ENCODE measurements at regions not wholly inside any gene's neighbourhood (a gene's known extent, or its start where the extent isn't known, plus 50 kb on each side); places are given as distances from the start of the nearest gene placed in this dataset.

DNA sequence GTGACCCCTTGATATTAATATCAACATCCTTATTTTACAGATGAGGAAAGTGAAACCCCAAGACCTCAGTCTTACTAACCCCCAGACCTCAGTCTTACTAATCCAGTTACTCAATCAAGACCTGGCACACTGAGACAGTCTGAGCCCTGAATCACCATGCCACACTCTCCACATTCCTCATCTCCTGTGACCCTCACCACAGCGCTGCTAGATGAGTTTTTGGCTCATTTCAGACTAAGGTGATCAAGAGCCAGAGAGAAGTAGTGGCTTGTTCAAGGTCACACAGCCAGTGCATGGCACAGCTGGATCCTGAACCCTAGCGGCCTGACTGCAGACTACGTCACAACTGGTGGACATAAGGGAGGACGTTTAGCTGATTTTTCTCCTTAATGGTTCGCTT, 579.2 kb downstream of the BCL11B start:
- no peak for DNase-seq

DNA sequence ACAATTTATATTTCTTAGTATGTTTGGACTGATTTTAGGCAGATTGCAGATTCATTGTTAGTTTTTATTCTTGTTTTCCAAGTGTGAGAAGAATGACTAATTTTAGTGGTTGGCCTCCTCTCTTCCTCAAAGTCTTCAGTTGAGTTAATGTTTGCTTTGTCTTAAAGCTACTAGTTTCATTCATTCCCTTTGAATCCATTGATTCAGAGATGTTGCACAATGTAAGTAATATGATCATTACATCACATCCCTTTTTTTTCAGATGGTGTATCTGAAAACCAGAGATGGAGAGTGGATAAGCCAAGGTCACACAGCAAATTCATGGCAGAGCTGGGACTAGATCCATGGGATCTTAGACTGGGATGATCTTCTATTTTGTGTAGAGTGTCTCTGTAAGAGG, 577.5 kb downstream of the BCL11B start:
- DNase-seq, result no peak

DNA sequence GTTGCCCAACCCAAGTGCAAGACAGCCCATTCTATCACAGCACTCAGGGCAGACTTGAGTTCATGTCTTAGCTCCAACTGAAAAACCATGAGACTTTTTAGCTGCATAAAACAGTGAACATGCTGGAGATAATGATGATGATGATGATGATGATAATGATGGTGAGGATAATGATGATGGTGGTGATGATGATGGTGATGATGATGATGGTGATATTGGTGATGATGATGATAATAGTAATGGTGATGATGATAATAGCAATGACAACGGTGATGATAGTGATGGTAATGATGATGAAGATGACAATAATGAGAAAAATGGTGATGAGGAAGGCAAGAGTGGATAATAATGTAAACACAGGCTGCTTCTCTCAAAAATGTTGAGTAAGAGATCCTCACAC, 576.2 kb downstream of the BCL11B start:
- no peak for DNase-seq

DNA sequence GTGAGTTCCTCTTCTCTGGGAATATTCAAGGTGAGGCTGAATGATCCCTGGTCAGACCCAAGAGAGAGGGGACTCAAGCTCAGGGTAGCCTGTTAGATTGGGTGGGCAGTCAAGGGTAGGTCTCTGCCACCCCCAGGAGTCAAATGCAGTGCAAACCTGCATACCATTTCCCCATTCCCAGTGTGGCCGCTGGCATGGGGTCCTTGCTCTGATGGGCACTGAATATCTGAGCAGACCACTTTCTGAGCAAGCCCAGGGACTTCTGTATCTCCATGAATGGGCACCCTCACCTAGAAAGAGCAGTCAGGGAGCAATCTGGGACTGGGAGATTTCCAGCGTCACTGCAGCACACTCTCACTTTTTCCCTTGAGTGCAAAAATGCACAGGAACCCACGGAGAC, 573.7 kb downstream of the BCL11B start:
- DNase-seq, result no peak

DNA sequence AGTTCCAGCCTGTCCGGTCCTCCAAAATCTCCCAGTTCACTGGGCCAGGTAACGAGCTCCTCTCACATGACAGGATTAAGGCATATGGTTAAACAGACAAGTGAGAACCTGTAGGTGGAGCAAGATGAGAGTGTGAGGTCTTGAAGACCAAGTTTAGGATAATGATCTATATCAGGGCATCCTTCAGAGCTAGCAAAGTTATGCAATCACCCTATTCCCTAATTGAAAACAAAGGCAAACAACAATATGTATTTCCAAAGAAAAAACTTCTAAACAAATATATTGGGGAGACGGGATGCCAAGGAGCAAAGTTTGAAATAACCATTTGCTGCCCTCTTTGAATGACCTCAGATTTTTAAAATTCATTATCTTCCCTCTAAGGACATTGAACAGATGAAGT, 571.2 kb downstream of the BCL11B start:
- DNase-seq, result no peak

DNA sequence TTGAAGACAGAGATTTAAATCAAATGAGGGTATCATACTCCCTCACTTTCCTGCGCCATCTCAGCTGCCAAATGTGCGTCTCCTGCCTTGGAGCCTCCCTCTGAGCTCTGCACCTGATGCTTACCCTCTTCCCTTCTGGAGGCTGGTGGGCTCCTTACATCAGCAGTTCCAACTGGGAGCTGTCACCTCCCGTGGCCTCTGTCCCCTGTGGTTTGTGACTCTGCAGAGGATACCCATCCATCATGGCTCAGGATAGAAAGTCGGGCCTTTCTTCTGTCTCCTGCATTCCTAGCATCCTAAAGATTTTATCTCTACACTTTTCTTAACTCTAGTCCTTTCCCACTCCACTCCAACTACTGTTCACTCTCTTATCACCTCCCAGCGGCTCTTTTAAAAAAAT, 570.6 kb downstream of the BCL11B start:
- DNase-seq, result no peak

DNA sequence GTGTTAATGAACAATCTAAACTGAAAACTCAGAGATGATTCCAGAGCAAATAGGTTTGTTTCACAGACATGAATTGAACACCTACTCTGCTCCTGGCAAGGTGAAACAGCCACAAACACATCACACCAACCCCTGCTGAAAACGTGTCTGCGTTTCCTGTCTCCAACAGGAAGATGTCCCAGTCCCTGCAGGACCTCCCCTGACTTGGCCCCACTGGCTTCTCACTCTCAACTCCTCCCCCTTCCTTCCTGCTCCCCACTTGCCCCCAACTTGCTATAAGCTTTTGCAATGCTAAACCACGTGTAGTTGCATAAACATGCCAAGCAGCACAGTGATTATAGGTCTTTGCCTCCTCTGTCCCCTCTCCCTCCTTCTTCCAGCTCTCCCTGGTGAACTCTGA, 567.6 kb downstream of the BCL11B start:
- DNase-seq, result no peak

DNA sequence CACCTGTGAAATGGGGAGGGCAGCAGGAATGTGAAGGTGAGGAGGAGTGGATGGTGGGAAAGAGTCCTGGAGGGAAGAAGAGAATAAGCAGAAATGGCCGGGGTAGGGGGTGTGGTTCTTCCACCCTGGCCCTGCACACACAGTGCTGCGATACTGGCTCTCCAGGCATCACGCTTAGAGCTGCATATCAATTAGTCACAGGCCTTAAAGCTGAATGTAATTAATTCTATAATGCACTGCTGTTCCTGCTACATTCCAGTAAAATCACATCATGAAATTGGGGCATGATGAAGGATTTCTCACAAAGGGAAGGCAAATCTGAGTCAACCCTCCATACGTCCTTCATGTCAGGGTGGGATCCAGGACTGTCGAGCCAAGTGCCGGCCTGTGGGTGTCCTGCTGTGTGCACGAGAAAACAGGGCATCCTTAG, 566.1 kb downstream of the BCL11B start:
- no peak for DNase-seq

DNA sequence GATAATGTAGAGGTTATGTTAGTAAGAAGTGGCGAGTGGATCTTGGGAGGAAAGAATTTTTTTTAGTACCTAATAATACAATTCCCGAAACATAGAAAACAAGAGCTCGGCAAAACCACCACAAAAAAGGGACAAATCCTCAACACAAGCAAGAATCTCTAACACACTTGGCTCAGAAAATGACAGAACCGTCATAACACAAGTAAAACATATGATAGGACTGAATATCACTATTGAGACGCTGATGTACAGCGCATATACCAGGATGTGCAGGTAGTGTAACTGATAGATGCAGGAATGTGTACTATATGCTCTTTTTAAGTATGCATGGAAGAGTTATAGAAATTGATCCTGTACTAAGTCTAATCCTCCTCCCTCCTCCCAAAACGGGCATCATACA, 564.5 kb downstream of the BCL11B start:
- no peak for DNase-seq

DNA sequence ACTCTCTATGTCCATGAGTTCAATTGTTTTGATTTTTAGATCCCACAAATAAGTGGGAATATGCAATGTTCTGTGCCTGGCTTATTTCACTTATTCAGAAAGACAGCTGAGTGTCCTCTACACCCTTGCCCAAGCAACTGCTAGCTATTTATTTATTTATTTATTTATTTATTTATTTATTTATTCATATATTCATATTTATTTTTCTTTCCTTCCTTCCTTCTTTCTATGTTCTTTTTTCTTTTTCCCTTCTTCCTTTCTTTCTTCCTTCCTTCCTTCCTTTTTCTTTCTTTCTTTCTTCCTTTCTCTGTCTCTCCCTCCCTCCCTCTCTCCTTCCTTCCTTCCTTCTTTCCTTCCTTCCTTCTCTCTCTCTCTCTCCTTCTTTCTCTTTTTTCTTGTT, 563.4 kb downstream of the BCL11B start:
- no peak for DNase-seq

DNA sequence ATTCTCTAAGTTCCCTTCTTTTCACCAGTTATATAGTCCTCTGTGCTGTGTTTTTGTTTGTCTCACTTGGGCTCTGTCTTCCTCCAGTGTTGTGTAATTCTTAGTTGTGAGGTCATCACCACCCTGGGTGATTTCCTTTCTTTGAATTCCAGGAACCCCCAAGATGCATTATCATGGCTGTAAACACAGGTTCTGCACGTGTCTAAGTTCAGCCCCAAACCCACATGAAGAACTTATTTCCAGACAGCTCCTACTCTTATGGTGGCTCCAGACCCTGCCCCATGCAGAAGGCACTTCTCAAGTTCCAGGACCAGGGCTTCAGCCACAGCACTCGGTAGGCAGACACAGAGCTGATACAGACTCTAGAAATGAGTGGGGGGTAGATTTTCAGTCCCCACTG, 560.5 kb downstream of the BCL11B start:
- DNase-seq, result no peak

DNA sequence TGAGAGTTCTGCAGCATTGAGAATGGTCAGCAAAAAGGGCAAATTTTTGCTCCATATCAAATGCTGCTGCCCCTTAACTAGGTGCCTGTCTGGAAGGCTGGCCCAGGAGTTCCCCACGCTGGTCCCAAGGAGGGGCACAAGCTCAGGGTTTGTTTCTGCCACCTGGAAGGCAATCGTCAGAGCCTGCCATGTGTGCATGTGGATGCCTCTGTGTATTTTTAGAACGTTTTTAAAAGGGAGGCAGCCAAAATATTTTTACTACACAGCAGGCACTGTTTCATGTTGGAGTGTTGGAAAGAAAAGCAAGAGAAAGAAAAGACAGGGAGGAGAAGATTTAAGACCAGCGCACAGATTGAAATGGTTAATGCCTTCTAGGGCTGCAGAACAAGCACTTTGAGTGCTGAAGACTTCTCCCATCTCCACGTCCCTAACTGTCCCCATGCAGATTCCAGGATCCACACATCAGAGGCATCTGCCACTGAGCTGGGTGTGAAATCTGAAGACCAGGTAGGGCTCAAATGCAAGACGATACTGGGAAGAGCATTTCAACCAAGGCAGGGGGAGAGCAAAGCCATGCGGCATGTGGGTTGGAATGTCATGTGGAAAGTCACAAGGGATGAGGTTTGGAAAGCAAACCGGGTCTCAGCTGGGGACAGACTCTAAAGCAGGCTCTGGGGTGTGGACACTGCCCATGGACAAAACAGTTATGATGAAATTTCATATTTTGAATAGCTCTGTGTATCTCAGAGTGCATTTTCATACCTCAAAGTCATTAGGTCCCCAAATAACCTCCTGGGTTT, 557.2 kb downstream of the BCL11B start:
- DNase-seq, result no peak

DNA sequence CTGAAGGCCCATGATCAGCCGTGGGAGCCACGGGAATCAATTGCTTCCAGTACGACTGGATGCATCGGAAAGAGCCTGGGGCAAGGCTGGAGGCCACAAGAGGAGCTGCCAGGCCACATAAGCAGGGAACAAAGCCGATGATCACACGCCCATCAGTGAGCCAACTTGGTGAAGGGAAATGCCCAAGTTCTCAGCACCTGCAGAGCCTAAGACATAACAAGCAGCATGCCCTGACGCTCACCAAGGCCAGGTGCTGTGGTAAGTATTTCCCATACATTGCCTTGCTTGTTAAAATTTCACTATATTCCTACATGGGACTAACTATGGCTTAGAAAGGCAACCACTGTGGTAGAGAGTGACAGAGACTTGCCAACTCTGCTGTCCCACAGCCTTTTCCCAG, 555.9 kb downstream of the BCL11B start:
- no peak for DNase-seq

DNA sequence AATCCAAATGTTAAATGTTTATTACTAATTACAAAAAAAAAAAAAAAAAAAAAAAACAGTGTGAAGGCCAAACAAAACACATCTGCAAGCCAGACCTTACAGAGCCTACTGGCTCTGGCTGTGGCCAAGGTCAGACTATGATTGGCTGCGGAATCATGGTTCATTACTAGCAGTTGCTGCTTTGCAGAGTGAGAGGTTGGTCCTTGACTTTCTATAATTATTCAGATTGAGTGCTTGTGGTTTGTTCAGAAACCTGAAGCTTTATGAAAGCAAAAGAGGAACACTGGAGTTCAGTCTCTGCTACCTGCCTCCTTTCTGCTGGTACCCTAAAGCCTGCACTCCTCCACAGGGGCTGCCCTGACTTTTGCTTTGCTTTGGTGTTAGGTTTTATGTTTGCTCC, 550.9 kb downstream of the BCL11B start:
- DNase-seq, result no peak

DNA sequence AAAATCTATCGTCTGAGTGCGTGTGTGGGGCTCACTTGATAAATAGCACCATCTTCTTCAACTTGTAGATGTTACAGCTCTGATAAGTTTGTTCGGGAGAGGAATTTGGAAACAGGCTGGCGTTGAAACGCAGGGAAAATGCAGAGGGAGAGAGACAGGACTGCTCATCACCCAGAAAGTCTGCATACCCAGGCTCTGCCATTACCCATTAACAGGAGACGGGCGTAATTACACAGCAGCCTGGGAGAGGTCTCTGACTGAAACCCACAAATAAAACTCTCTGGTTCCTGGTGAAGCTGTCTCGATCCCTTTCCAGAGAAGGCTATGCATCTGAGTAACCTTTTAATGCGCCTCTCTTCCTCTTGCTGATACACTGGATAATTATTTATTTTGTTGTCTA, 547.3 kb downstream of the BCL11B start:
- no peak for DNase-seq

DNA sequence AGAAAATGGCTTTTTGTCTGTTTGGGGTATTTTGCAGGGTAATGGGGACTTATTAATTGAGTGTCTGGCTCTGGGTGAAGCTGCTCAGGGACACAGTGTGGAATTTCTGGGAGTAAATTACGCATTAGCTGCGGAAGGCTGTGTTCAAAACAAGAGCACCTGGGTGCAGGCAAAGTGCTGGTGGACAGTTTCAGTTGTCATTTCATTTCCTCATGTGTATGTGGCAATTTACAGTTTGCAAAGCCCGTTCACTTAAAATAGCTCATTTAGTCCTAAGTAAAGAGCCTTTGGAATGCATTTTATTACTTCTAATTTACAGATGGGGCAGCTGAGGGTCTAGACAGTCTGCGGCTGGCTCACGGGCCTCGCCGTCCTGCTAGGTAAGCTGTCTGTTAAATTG, 546.8 kb downstream of the BCL11B start:
- no peak for DNase-seq

DNA sequence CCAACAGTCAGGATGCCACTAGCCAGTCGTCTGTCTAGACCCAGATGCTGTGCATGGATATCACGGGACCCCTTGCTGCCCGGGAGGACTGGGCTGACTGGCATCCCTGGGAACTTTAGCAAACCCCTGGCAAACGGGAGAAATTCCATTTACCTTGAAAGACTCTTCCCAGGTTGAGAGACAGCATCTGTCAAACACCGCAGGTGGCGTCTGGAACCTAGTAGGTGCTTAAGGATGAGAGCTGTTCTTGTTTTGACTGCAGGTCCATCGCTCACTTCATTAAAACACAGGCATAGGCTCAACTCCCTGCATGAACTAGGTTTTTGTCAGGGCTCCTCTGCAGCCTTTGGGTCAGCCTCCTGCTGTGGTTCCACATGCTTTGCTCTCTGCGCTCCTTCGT, 546.3 kb downstream of the BCL11B start:
- no peak for DNase-seq

DNA sequence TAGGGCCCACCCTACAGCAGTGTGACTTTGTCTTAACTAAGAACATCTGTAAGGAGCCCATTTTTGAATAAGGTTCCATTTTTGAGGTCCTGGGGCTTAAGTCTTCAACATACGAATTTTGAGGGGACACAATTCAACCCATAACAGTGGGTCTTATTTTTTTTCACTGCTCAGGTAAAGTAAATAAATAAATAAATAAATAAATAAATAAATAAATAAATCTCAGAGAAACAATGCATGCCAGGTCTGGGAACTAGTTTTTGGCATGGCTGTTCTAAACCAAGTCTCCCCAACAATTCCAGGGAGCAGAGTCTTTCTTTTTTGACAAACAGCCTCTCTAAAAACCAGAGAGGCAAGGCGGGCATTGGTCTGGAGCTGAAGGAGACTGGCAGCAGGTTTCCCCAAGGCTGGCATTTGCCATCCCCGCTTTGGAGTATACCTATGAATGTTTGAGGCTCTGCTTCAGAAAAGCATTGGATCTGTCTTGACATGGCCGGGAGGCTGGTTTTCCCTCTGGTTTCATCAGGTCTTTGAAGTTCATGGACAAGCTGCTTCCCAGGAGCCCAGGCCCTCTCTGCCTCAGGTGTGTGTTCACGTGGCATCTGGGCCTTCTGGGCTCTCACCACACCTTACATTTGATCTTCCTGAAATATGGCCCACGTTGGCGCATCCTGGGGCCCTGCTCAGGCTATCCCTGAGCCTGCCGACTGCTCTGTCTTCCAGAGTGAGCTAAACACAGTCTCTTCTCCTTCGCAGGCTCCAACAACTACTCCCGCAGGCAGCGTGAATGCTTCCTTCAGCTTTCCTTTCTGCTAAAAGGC, 545.2 kb downstream of the BCL11B start:
- no peak for DNase-seq

DNA sequence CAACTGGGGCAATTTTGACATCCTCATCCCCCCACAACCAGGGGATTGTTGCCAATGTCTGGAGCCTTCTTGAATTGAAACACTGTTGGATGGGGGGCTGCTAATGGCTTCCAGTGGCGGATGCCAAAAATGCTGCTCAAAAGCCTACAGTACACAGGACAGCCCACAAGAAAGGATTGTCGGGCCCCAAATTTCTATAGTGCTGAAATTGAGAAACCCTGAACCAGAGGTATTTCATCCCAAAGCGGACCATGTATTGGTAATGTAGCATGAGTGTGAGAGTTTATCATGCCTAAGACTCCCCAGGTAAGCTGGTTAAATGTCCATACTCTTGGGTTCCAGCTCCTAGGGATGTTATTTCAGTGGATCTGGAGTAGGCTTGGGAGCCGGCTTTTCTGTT, 544.0 kb downstream of the BCL11B start:
- DNase-seq, result no peak

DNA sequence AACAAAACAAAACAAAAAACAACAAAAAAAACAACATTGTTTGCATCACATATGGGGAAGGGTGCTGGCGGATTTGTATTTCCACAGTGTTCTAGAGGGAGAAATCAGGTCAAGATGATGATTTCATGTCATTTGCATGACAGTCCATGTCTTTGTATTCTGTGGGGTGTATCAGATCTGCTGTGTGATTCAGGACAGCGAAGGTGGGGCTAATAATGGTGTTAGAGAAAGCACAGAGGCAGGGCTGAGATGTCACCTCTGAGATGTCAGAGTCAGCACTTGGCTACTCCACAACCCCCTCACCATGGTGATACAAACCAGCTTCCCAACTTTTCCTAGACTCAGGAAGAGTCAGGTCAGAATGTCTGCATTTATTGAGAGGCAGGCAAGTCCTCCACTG, 543.2 kb downstream of the BCL11B start:
- DNase-seq, result no peak

DNA sequence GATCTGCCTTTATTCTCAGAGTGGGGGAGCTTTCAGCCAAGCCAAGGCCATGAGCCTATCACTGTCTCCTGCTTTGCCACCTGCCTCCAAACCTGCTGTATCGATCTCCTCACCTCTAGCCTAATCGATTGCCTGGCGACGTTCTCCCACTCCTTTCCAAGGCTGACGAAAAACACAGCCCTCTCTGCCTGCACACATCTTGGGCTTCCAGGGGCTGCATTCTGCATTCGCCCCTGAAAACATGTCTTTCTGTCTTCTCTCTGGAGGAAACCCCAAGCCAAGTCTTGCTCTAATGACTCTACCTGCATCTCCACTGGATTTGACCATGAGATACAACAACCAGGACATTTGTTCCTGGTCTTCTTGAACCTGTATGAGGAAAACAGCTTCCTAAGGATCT, 540.7 kb downstream of the BCL11B start:
- DNase-seq, result no peak

DNA sequence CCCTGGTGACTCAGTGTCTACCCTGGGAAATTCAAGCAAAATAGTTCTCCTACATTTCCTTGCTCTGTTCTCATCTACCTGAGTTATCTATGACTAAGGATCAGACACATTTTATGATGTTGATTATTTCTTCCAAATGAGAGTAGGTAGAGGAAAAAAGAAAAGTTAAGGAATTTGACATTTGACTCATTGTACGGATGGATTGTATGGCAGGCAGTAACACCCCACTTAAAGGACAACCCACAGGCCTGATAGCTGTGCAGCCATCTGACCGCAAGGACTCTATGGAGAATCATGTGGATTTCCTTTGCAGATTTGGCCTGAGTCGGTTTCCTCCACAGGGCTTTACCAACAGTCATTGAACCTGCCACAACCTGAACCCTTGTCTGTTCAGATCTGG, 540.3 kb downstream of the BCL11B start:
- no peak for DNase-seq

DNA sequence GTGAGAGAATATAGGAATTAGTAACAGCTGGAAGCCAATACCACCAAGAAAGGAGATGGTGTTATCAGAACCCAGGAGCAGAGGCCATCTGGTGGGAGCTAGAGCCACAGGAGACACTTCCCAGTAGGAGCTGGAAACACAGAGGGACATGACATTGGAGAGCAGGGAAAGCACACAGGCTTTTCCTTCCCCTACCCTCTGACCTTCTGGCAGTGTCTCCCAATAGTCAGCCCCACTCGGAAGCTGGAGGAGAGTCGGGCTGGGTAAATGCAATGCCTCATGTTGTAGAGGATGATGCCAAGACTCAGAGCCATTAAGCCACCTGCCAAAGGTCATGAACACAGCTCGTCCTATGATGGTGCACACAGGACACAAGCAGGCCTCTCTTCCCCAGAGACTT, 538.5 kb downstream of the BCL11B start:
- no peak for DNase-seq

DNA sequence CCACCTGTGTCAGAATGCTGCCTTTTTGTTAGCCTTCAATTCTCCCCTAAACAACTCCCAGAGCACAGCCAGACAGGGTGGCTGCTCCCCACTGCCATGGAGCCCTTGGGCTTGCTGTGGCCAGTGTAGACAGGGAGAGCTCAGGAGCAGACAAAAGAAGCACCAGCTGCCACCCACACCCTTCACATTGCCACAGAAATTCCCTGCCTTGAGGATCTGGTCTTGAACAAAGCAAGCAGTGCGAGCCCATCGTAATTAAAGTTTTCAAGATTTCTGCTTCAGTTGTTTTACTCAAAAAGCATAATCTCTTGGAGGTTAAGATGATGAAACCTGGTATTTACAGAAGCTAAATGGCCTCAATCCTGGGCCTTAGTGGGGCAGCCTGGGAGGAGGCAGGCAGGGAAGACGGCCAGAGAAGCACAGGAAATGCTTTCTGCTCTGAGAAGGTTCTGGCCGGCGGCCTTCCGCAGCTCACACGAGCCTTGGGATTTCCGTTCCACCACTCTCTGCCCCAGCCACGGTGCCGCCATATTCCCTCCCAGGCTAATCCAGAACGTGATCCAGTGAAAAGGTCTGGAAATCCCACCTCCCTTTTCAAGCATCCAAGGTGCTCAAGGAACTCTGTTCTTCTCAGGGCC, 535.2 kb downstream of the BCL11B start:
- no peak for DNase-seq
